H1 (cell line): ENCODE measurements at regions not wholly inside any gene's neighbourhood (a gene's known extent, or its start where the extent isn't known, plus 50 kb on each side); places are given as distances from the start of the nearest gene placed in this dataset.

ENCODE experiments used
- CTCF ChIA-PET: fragments of 300-600 bp; sonication (Branson Sonifier 250); formaldehyde crosslinking; loops from one replicate; lab custom pipeline; 2021; ENCODE audit not compliant: partially characterized antibody; lab: Charles Lee
- POLR2A ChIA-PET: fragments of 300-600 bp; sonication (Branson Sonifier 250); formaldehyde crosslinking; loops from one replicate; lab custom pipeline; 2021; ENCODE audit warnings: inconsistent platforms; ENCODE audit not compliant: partially characterized antibody; lab: Charles Lee
- DNase-seq, 2 experiments: peaks; one replicate each; pipeline versions ENCODE4 v3.0.0 to v3.0.0-alpha.2; 2010 to 2022; ENCODE audit warnings: low spot score in 2 of 2, low read depth in 1 of 2, mixed read lengths in 1 of 2
- FAIRE-seq: peaks from 2 replicates; lab custom pipeline; 2011; peaks lifted over from hg19 to GRCh38; lab: Jason Lieb, UNC
- H2AFZ ChIP-seq: 2 replicates; pipeline ENCODE4 v1.8.1; 2012; ENCODE audit warnings: low read length, inconsistent platforms
- H2AK5ac ChIP-seq: 2 replicates; pipeline ENCODE4 v1.6.1; 2013; ENCODE audit warnings: low read depth, low read length
- H2BK120ac ChIP-seq: replicated peaks from 2 replicates; pipeline ENCODE3; 2013; ENCODE audit warnings: low read depth, low read length, inconsistent platforms
- H2BK12ac ChIP-seq: 2 replicates; pipeline ENCODE4 v1.6.1; 2013; ENCODE audit warnings: low read depth, low read length
- H2BK15ac ChIP-seq: 2 replicates; pipeline ENCODE4 v1.6.1; 2013; ENCODE audit warnings: low read length
- H2BK20ac ChIP-seq: 2 replicates; pipeline ENCODE4 v1.6.1; 2013; ENCODE audit warnings: low read length
- H2BK5ac ChIP-seq: 2 replicates; pipeline ENCODE4 v1.6.1; 2013; ENCODE audit warnings: low read depth, low read length
- H3K14ac ChIP-seq: 2 replicates; pipeline ENCODE4 v1.6.1; 2013; ENCODE audit warnings: inconsistent platforms; ENCODE audit not compliant: insufficient read length
- H3K18ac ChIP-seq: 2 replicates; pipeline ENCODE4 v1.6.1; 2013; ENCODE audit warnings: low read length; ENCODE audit errors: extremely low read depth
- H3K23ac ChIP-seq: 2 replicates; pipeline ENCODE4 v1.6.1; 2013; ENCODE audit warnings: inconsistent platforms; ENCODE audit not compliant: insufficient read length
- H3K23me2 ChIP-seq: 2 replicates; pipeline ENCODE4 v1.6.1; 2013; ENCODE audit warnings: low read depth, low read length
- H3K27ac ChIP-seq: 2 replicates; pipeline ENCODE4 v1.6.1; 2011; ENCODE audit warnings: low read depth, low read length, inconsistent platforms
- H3K27me3 ChIP-seq, 4 experiments: replicated peaks in 1 of 4; 1 replicate in 1 of 4; 2 replicates in 3 of 4; pipeline versions ENCODE4 v1.6.1 to v1.8.1; 2011 to 2013; ENCODE audit warnings: low read length in 3 of 4, mild to moderate bottlenecking in 3 of 4, inconsistent platforms in 2 of 4, mixed read lengths in 2 of 4, moderate library complexity in 1 of 4; ENCODE audit not compliant: control insufficient read depth in 3 of 4, insufficient read depth in 3 of 4; ENCODE audit errors: extremely low read depth in 1 of 4
- H3K36me3 ChIP-seq, 4 experiments: 2 replicates each; pipeline versions ENCODE4 v1.6.1 to v1.8.1; 2011 to 2013; ENCODE audit warnings: mild to moderate bottlenecking in 4 of 4, low read length in 3 of 4, moderate library complexity in 2 of 4, control low read depth in 1 of 4, inconsistent platforms in 1 of 4; ENCODE audit not compliant: insufficient read depth in 4 of 4, control insufficient read depth in 2 of 4
- H3K4ac ChIP-seq: replicated peaks from 2 replicates; pipeline ENCODE3; 2013; ENCODE audit warnings: low read length, low read depth, mixed read lengths, inconsistent platforms; ENCODE audit not compliant: insufficient read length
- H3K4me1 ChIP-seq, 4 experiments: replicated peaks in 1 of 4; 1 replicate in 1 of 4; 2 replicates in 3 of 4; pipeline versions ENCODE4 v1.6.1 to v1.8.1; 2011 to 2013; ENCODE audit warnings: low read length in 3 of 4, inconsistent platforms in 2 of 4, mixed read lengths in 1 of 4; ENCODE audit not compliant: insufficient read depth in 4 of 4, control insufficient read depth in 3 of 4
- H3K4me2 ChIP-seq, 2 experiments: 2 replicates each; pipeline versions ENCODE4 v1.6.1 to v1.8.1; 2011 to 2013; ENCODE audit warnings: low read depth in 2 of 2, low read length in 2 of 2, control low read depth in 1 of 2, inconsistent platforms in 1 of 2, mild to moderate bottlenecking in 1 of 2; ENCODE audit not compliant: insufficient read depth in 1 of 2
- H3K4me3 ChIP-seq, 4 experiments: fragments of 200-600, 300-600 bp in 1 of 4; sonication (generic), shearing (Covaris generic), sonication (Bioruptor Twin) in 1 of 4; 2 replicates each; pipeline versions ENCODE4 v1.5.1 to v1.8.1; 2011 to 2016; ENCODE audit warnings: low read length in 4 of 4, low read depth in 3 of 4, control low read depth in 2 of 4, inconsistent platforms in 2 of 4, mild to moderate bottlenecking in 2 of 4, mixed read lengths in 1 of 4, moderate library complexity in 1 of 4; ENCODE audit not compliant: insufficient read depth in 2 of 4; ENCODE audit errors: extremely low read depth in 1 of 4
- H3K56ac ChIP-seq: replicated peaks from 2 replicates; pipeline ENCODE3; 2013; ENCODE audit warnings: low read depth, mild to moderate bottlenecking, mixed read lengths, low read length, inconsistent platforms; ENCODE audit not compliant: insufficient read length
- H3K79me1 ChIP-seq: 2 replicates; pipeline ENCODE4 v1.6.1; 2013; ENCODE audit warnings: low read depth, low read length, control low read depth
- H3K79me2 ChIP-seq, 2 experiments: 2 replicates each; pipeline versions ENCODE4 v1.6.1 to v1.8.1; 2012 to 2013; ENCODE audit warnings: low read length in 2 of 2, mild to moderate bottlenecking in 2 of 2, inconsistent platforms in 1 of 2; ENCODE audit not compliant: insufficient read depth in 2 of 2, control insufficient read depth in 1 of 2
- H3K9ac ChIP-seq, 4 experiments: replicated peaks in 1 of 4; 1 replicate in 1 of 4; 2 replicates in 3 of 4; pipeline versions ENCODE4 v1.6.1 to v1.8.1; 2011 to 2013; ENCODE audit warnings: low read depth in 3 of 4, low read length in 3 of 4, control low read depth in 2 of 4, mild to moderate bottlenecking in 2 of 4, moderate library complexity in 2 of 4, inconsistent platforms in 1 of 4; ENCODE audit errors: extremely low read depth in 1 of 4
- H3K9me3 ChIP-seq, 2 experiments: 2 replicates each; pipeline versions ENCODE4 v1.6.1 to v1.8.1; 2012 to 2013; ENCODE audit warnings: mild to moderate bottlenecking in 2 of 2, moderate library complexity in 2 of 2, control low read depth in 1 of 2, inconsistent platforms in 1 of 2, low read depth in 1 of 2, low read length in 1 of 2, mixed read lengths in 1 of 2; ENCODE audit not compliant: insufficient read depth in 2 of 2
- H4K20me1 ChIP-seq, 2 experiments: replicated peaks in 1 of 2; 2 replicates each; pipeline versions ENCODE3 to v1.8.1; 2011 to 2013; ENCODE audit warnings: inconsistent platforms in 2 of 2, low read length in 2 of 2, mild to moderate bottlenecking in 1 of 2; ENCODE audit not compliant: insufficient read depth in 2 of 2, control insufficient read depth in 1 of 2
- H4K5ac ChIP-seq: 2 replicates; pipeline ENCODE4 v1.6.1; 2013; ENCODE audit warnings: low read length, low read depth, mixed read lengths, inconsistent platforms; ENCODE audit not compliant: insufficient read length
- H4K8ac ChIP-seq: 2 replicates; pipeline ENCODE4 v1.8.0; 2013; ENCODE audit warnings: mild to moderate bottlenecking, moderate library complexity, low read length, inconsistent platforms; ENCODE audit not compliant: insufficient read depth; ENCODE audit errors: extremely low read depth
- H4K91ac ChIP-seq: replicated peaks from 2 replicates; pipeline ENCODE3; 2013; ENCODE audit warnings: low read length, mixed read lengths, inconsistent platforms; ENCODE audit not compliant: insufficient read length
- BRCA1 ChIP-seq: IDR thresholded peaks from 2 replicates; pipeline ENCODE4 v1.6.1; 2012; ENCODE audit warnings: low read depth, low read length, improper control_type of control experiment
- HDAC2 ChIP-seq, 2 experiments: fragments of 300-600 bp in 1 of 2; sonication (generic) in 1 of 2; IDR thresholded peaks; 2 replicates each; pipeline ENCODE4 v1.6.1; 2011 to 2012; ENCODE audit warnings: low read depth in 2 of 2, low read length in 2 of 2, mild to moderate bottlenecking in 2 of 2, moderate library complexity in 2 of 2, borderline replicate concordance in 1 of 2, inconsistent platforms in 1 of 2
- MAX ChIP-seq: IDR thresholded peaks from 2 replicates; pipeline ENCODE4 v1.6.1; 2012; ENCODE audit warnings: inconsistent platforms
- PHF8 ChIP-seq: fragments of 200-600 bp; sonication (generic); conservative IDR thresholded peaks from 2 replicates; pipeline ENCODE4 v1.7.1; 2012; ENCODE audit warnings: low read depth, mild to moderate bottlenecking, inconsistent platforms, low read length, moderate library complexity
- RBBP5 ChIP-seq: IDR thresholded peaks from 2 replicates; pipeline ENCODE4 v1.7.1; 2012; ENCODE audit warnings: low read depth, mild to moderate bottlenecking, inconsistent platforms, low read length, moderate library complexity, borderline replicate concordance
- YY1 ChIP-seq: IDR thresholded peaks from 2 replicates; pipeline ENCODE4 v1.6.1; 2011; ENCODE audit warnings: low read depth, mild to moderate bottlenecking, low read length
- WGBS, 2 experiments: shearing (Covaris generic) in 1 of 2; methylation state at CpG; one replicate each; pipeline versions ENCODE4 v1.1.6 to v1.1.7; 2013 to 2015; ENCODE audit warnings: low lambda C conversion rate in 2 of 2, mixed read lengths in 2 of 2, inconsistent platforms in 1 of 2, low coverage in 1 of 2, missing lambda C conversion rate in 1 of 2; ENCODE audit not compliant: insufficient replicate concordance in 2 of 2, insufficient coverage in 1 of 2, insufficient read length in 1 of 2; ENCODE audit errors: extremely low coverage in 1 of 2, missing lambda C conversion rate in 1 of 2; 5-methylcytosine and 5-hydroxymethylcytosine counted together

GRCh38 chr2:52431352-52431760 lies 1336.2 kb upstream of the CHAC2 start:
- H4K91ac ChIP-seq = no peak overlapping the region
- no peak for FAIRE-seq
- H3K9me3 ChIP-seq = no peaks in the 10 kb centered on the region
- H2BK120ac ChIP-seq = no peak overlapping the region
- H2BK12ac ChIP-seq = no peak overlapping the region; the same call in 1 of the 2 replicates
- H4K5ac ChIP-seq = no peak overlapping the region
- no peak overlapping the region for H2AK5ac ChIP-seq
- H3K36me3 ChIP-seq = no peaks in the 10 kb centered on the region
- no peaks in the 10 kb centered on the region for H3K79me1 ChIP-seq
- no peak overlapping the region for H3K4me2 ChIP-seq
- no peak overlapping the region for H4K8ac ChIP-seq
- CTCF ChIA-PET = interaction anchor here (0.6 kb wide), 1 partner anchor 1033 kb away, joined by 3 read pairs; no protein-coding TSS in a partner anchor
- no peak overlapping the region for H2AFZ ChIP-seq
- no peak overlapping the region for H2BK5ac ChIP-seq
- no peaks in the 10 kb centered on the region for H4K20me1 ChIP-seq
- no peak overlapping the region for H3K23ac ChIP-seq
- no peaks in the 10 kb centered on the region for H3K23me2 ChIP-seq
- no peak overlapping the region for H3K4me3 ChIP-seq
- H2BK20ac ChIP-seq = no peak overlapping the region
- no peak overlapping the region for H3K14ac ChIP-seq
- peaks cover 0 to 3% (median 1%) of the 10 kb centered on the region in 4 experiments; a peak in 2 of 7 replicates for H3K4me1 ChIP-seq
- no peak overlapping the region for H3K9ac ChIP-seq
- H2BK15ac ChIP-seq = no peak overlapping the region
- no peak overlapping the region for H3K27ac ChIP-seq
- H3K79me2 ChIP-seq = no peaks in the 10 kb centered on the region
- no peak overlapping the region for H3K56ac ChIP-seq
- no peak overlapping the region for H3K18ac ChIP-seq
- 93% methylated on average over 12 of the region's 12 CpGs; no CpG with 5 or more reads in 1 of the 2 experiments for WGBS, 2 experiments
- DNase-seq = no peak
- H3K27me3 ChIP-seq = no peaks in the 10 kb centered on the region
- POLR2A ChIA-PET = no interaction called here
- H3K4ac ChIP-seq = peak overlapping the region; percentile 21
- no peak for TF ChIP-seq YY1
- no peak for TF ChIP-seq HDAC2 (IDR thresholded peaks at IDR 0.05; ENCODE audit: borderline replicate concordance in 1 of 2, low read depth in 2 of 2, low read length in 2 of 2)
- no peak for TF ChIP-seq RBBP5
- TF ChIP-seq BRCA1 = no peak
- TF ChIP-seq PHF8 = no peak
- TF ChIP-seq MAX = no peak
